HCT116 (cell line): ENCODE measurements at regions not wholly inside any gene's neighbourhood (a gene's known extent, or its start where the extent isn't known, plus 50 kb on each side); places are given as distances from the start of the nearest gene placed in this dataset.

ENCODE experiments used
- ATAC-seq: fragments of 200-7000 bp; cut with Tn5 transposase; 2 replicates; pipeline ENCODE4 v1.9.1; 2020; ENCODE audit warnings: mild to moderate bottlenecking, moderate library complexity
- BruUV-seq: library from RNA; stranded (reverse); fragments of 400-500 nt; replicated peaks from 2 replicates; lab custom pipeline; 2021; lab: Mats Ljungman, UMichigan
- CTCF ChIA-PET: fragments of 300-600 bp; sonication (Branson Sonifier 250); formaldehyde crosslinking; loops from one replicate; lab custom pipeline; 2021; ENCODE audit warnings: antibody characterized with exemption; lab: Charles Lee
- POLR2A ChIA-PET: fragments of 300-600, 350-600 bp; sonication (Branson Sonifier 250); formaldehyde crosslinking; loops from one replicate; lab custom pipeline; 2021; ENCODE audit warnings: antibody characterized with exemption; lab: Charles Lee
- RAD21 ChIA-PET, 2 experiments: fragments of 300-600 bp; sonication (Branson Sonifier 250); formaldehyde crosslinking; loops; one replicate each; lab custom pipeline; 2023; ENCODE audit warnings: low total read pairs in 2 of 2; ENCODE audit not compliant: uncharacterized antibody in 2 of 2, unreplicated experiment in 2 of 2, low non-redundant PET in 1 of 2; lab: Charles Lee
- DNase-seq: peaks from one replicate; pipeline ENCODE4 v3.0.0-alpha.2; 2010; ENCODE audit warnings: low read depth, low spot score
- H2AFZ ChIP-seq: fragments of 200-600 bp; shearing (Covaris generic), sonication (generic); 2 replicates; pipeline ENCODE4 v1.6.1; 2017; ENCODE audit warnings: low read depth, mixed run types, mixed read lengths, antibody characterized with exemption, low read length; ENCODE audit not compliant: poor library complexity, severe bottlenecking
- H3K27ac ChIP-seq: 2 replicates; pipeline ENCODE4 v1.5.1; 2012; ENCODE audit warnings: low read depth, low read length
- H3K27me3 ChIP-seq: fragments of 200-600 bp; sonication (generic); 2 replicates; pipeline ENCODE4 v1.6.1; 2016; ENCODE audit warnings: mixed run types, low read length, mixed read lengths; ENCODE audit not compliant: insufficient read depth
- H3K36me3 ChIP-seq, 2 experiments: fragments of 200-500 bp in 1 of 2; fragments of 200-600 bp in 1 of 2; sonication (Bioruptor generic) in 1 of 2; sonication (generic) in 1 of 2; 2 replicates each; pipeline versions ENCODE4 v1.5.1 to v1.6.1; 2014 to 2016; ENCODE audit warnings: low read length in 2 of 2, inconsistent platforms in 1 of 2, mixed read lengths in 1 of 2, mixed run types in 1 of 2; ENCODE audit not compliant: insufficient read depth in 2 of 2, control insufficient read depth in 1 of 2
- H3K4me1 ChIP-seq, 2 experiments: fragments of 200-600 bp in 1 of 2; sonication (generic) in 1 of 2; 2 replicates each; pipeline versions ENCODE4 v1.5.1 to v1.6.1; 2012 to 2017; ENCODE audit warnings: low read length in 2 of 2, inconsistent platforms in 1 of 2, mild to moderate bottlenecking in 1 of 2, mixed read lengths in 1 of 2, mixed run types in 1 of 2, moderate library complexity in 1 of 2; ENCODE audit not compliant: insufficient read depth in 2 of 2, control insufficient read depth in 1 of 2
- H3K4me2 ChIP-seq: fragments of 200-600 bp; sonication (generic); 2 replicates; pipeline ENCODE4 v1.6.1; 2017; ENCODE audit warnings: mixed run types, low read length, mixed read lengths
- H3K4me3 ChIP-seq, 2 experiments: fragments of 200-600 bp in 1 of 2; sonication (generic) in 1 of 2; replicated peaks in 1 of 2; 2 replicates each; pipeline ENCODE4 v1.5.1; 2011 to 2016; ENCODE audit warnings: low read length in 2 of 2, control low read depth in 1 of 2, low read depth in 1 of 2, mild to moderate bottlenecking in 1 of 2, mixed read lengths in 1 of 2, mixed run types in 1 of 2
- H3K79me2 ChIP-seq: fragments of 200-600 bp; sonication (generic); 2 replicates; pipeline ENCODE4 v1.6.1; 2017; ENCODE audit warnings: mild to moderate bottlenecking, mixed run types, low read length, moderate library complexity, mixed read lengths; ENCODE audit not compliant: insufficient read depth
- H3K9ac ChIP-seq: fragments of 200-600 bp; sonication (generic); 2 replicates; pipeline ENCODE4 v1.6.1; 2016; ENCODE audit warnings: low read length, mixed read lengths
- H3K9me2 ChIP-seq: fragments of 200-600 bp; sonication (generic), shearing (Covaris generic); 2 replicates; pipeline ENCODE4 v1.6.1; 2017; ENCODE audit warnings: mixed run types, mild to moderate bottlenecking, moderate library complexity; ENCODE audit not compliant: insufficient read depth
- H3K9me3 ChIP-seq, 2 experiments: fragments of 200-500 bp in 1 of 2; fragments of 200-600 bp in 1 of 2; sonication (Bioruptor generic) in 1 of 2; sonication (generic) in 1 of 2; 2 replicates each; pipeline ENCODE4 v1.6.1; 2014 to 2017; ENCODE audit warnings: low read length in 2 of 2, mixed read lengths in 2 of 2, inconsistent platforms in 1 of 2, low read depth in 1 of 2, mild to moderate bottlenecking in 1 of 2, mixed run types in 1 of 2, moderate library complexity in 1 of 2; ENCODE audit not compliant: control insufficient read depth in 1 of 2, insufficient read depth in 1 of 2
- H4K20me1 ChIP-seq: fragments of 200-600 bp; sonication (generic), shearing (Covaris generic); 2 replicates; pipeline ENCODE4 v1.6.1; 2017; ENCODE audit warnings: mixed run types, mild to moderate bottlenecking, moderate library complexity; ENCODE audit not compliant: insufficient read depth
- CEBPB ChIP-seq: IDR thresholded peaks from 2 replicates; pipeline ENCODE4 v1.6.1; 2012; ENCODE audit warnings: low read depth
- REST ChIP-seq: IDR thresholded peaks from 2 replicates; pipeline ENCODE4 v1.6.1; 2012; ENCODE audit warnings: low read depth
- ZBTB33 ChIP-seq: IDR thresholded peaks from 2 replicates; pipeline ENCODE4 v1.6.1; 2011; ENCODE audit warnings: mild to moderate bottlenecking, low read length, moderate library complexity; ENCODE audit not compliant: insufficient replicate concordance; ENCODE audit errors: extremely low read depth
- ZFX ChIP-seq: fragments of 450-650 bp; IDR thresholded peaks from 2 replicates; pipeline ENCODE4 v1.6.1; 2017
- intact Hi-C: fragments of 100-400 bp; cut with micrococcal nuclease; formaldehyde crosslinking; loops from 2 replicates; pipeline ENCODE4 v1.10.0; 2022

DNA sequence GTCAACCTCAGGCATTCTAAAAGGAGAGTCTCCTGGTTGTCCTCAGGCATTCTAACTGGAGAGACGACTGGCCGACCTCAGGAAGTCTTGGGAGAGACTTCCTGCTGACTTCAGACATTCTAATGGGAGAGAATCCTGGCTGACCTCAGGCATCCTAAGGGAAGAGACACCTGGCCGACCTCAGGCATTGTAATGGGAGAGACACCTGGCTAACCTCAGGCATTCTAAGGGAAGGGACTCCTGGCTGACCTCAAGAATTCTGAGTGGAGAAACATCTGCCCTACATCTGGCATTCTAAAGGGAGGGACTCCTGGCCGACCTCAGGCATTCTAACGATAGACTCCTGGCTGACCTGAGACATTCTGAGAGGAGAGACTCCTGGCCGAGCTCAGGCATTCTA lies 1353.3 kb downstream of the UQCRFS1 start:
- Histone ChIP-seq H3K79me2 (no peaks in the 10 kb centered on the region), H3K9me3 (peaks cover 0 to 7% of the 10 kb centered on the region in 2 experiments; a peak in 1 of 4 replicates), H3K9me2 (no peaks in the 10 kb centered on the region), H3K36me3 (no peaks in the 10 kb centered on the region), H4K20me1 (no peaks in the 10 kb centered on the region), H2AFZ (no peak overlapping the region), H3K27ac (no peak overlapping the region), H3K9ac (no peak overlapping the region), H3K27me3 (no peaks in the 10 kb centered on the region), H3K4me2 (no peak overlapping the region), H3K4me1 (no peaks in the 10 kb centered on the region), H3K4me3 (no peak overlapping the region)
- intact Hi-C loops, result no loop called here
- ChIA-PET POLR2A (no interaction called here), CTCF (no interaction called here), RAD21 (no interaction called here)
- ATAC-seq, result no peak
- no TSS peak for BruUV-seq
- DNase-seq, result no peak
- TF ChIP-seq ZFX, result no peak
- no peak for TF ChIP-seq REST
- TF ChIP-seq CEBPB, result no peak
- TF ChIP-seq ZBTB33, result no peak
